A549 (cell line): ENCODE measurements at regions not wholly inside any gene's neighbourhood (a gene's known extent, or its start where the extent isn't known, plus 50 kb on each side); places are given as distances from the start of the nearest gene placed in this dataset.

Source experiments
- ATAC-seq, 2 experiments: fragments of 200-7000 bp in 1 of 2; fragments of >200 bp in 1 of 2; cut with Nextera tagmentation in 1 of 2; cut with Tn5 transposase in 1 of 2; 3 replicates each; pipeline versions ENCODE4 v1.8.0 to v1.9.1; 2018 to 2020; ENCODE audit warnings: mild to moderate bottlenecking in 1 of 2, moderate library complexity in 1 of 2
- CTCF ChIA-PET: fragments of 300-600 bp; sonication (Branson Sonifier 250); formaldehyde crosslinking; extraction: SDS; loops from one replicate; lab custom pipeline; 2021; ENCODE audit warnings: antibody characterized with exemption, inconsistent platforms; lab: Yijun Ruan, JAX
- POLR2A ChIA-PET: fragments of 350-600 bp; formaldehyde crosslinking; extraction: SDS; loops from one replicate; lab custom pipeline; 2021; ENCODE audit warnings: antibody characterized with exemption, inconsistent platforms; lab: Yijun Ruan, JAX
- DNase-seq, 2 experiments: peaks; one replicate each; pipeline versions ENCODE4 v3.0.0 to v3.0.0-alpha.2; 2011 to 2016; ENCODE audit warnings: low read depth in 1 of 2, low spot score in 1 of 2
- FAIRE-seq: peaks from 2 replicates; lab custom pipeline; 2011; peaks lifted over from hg19 to GRCh38; lab: Jason Lieb, UNC
- H3K27ac ChIP-seq, 2 experiments: fragments of >200 bp; sonication (Bioruptor Twin); formaldehyde crosslinking; 3 replicates each; pipeline ENCODE4 v1.5.1; 2016 to 2017
- H3K4me1 ChIP-seq: fragments of >200 bp; sonication (Bioruptor Twin); formaldehyde crosslinking; 3 replicates; pipeline ENCODE4 v1.6.1; 2016
- H3K4me2 ChIP-seq: fragments of >200 bp; sonication (Bioruptor Twin); formaldehyde crosslinking; 3 replicates; pipeline ENCODE4 v1.6.1; 2016
- H3K4me3 ChIP-seq: fragments of >200 bp; sonication (Bioruptor Twin); formaldehyde crosslinking; 3 replicates; pipeline ENCODE4 v1.5.1; 2016
- H3K9me3 ChIP-seq: fragments of >200 bp; sonication (Bioruptor Twin); formaldehyde crosslinking; 3 replicates; pipeline ENCODE4 v1.6.1; 2016
- BHLHE40 ChIP-seq: IDR thresholded peaks from 2 replicates; pipeline ENCODE4 v1.6.1; 2012; ENCODE audit warnings: low read depth, low read length, inconsistent platforms
- CHD2 ChIP-seq: fragments of 150-350 bp; IDR thresholded peaks from 2 replicates; pipeline ENCODE4 v1.6.1; 2014; ENCODE audit warnings: low read length; ENCODE audit not compliant: partially characterized antibody
- EP300 ChIP-seq, 2 experiments: fragments of >200 bp; sonication (Bioruptor Twin); formaldehyde crosslinking; IDR thresholded peaks; 2 replicates in 1 of 2; 3 replicates in 1 of 2; pipeline ENCODE4 v1.6.1; 2016 to 2017
- ESRRA ChIP-seq: fragments of 150-350 bp; IDR thresholded peaks from 2 replicates; pipeline ENCODE4 v1.6.1; 2014; ENCODE audit warnings: mild to moderate bottlenecking, low read length, borderline replicate concordance
- FOSB ChIP-seq: fragments of 250-450 bp; sonication (Bioruptor Pico); IDR thresholded peaks from 2 replicates; pipeline ENCODE4 v1.5.0; 2020; ENCODE audit warnings: mild to moderate bottlenecking, moderate library complexity
- FOSL2 ChIP-seq, 2 experiments: fragments of 450-650 bp in 1 of 2; fragments of >200 bp in 1 of 2; sonication (Bioruptor Twin) in 1 of 2; formaldehyde crosslinking; IDR thresholded peaks; 2 replicates each; pipeline versions ENCODE4 v1.5.0 to v1.6.1; 2016 to 2020; ENCODE audit warnings: mild to moderate bottlenecking in 1 of 2, moderate library complexity in 1 of 2
- GATA3 ChIP-seq: IDR thresholded peaks from 2 replicates; pipeline ENCODE4 v1.6.1; 2012; ENCODE audit warnings: borderline replicate concordance
- HDAC2 ChIP-seq: fragments of 200-600 bp; sonication (generic); IDR thresholded peaks from 2 replicates; pipeline ENCODE4 v1.6.1; 2016
- HEYL ChIP-seq: fragments of 250-450 bp; sonication (Bioruptor Pico); IDR thresholded peaks from 2 replicates; pipeline ENCODE4 v1.8.0; 2021; ENCODE audit warnings: mild to moderate bottlenecking, moderate library complexity
- HOXA7 ChIP-seq: fragments of 250-450 bp; sonication (Bioruptor Pico); IDR thresholded peaks from 2 replicates; pipeline ENCODE4 v1.5.0; 2020; ENCODE audit warnings: mild to moderate bottlenecking, moderate library complexity
- HOXB13 ChIP-seq: fragments of 250-450 bp; sonication (Bioruptor Pico); IDR thresholded peaks from 2 replicates; pipeline ENCODE4 v1.5.0; 2020; ENCODE audit warnings: low read depth, mild to moderate bottlenecking, moderate library complexity
- JUNB ChIP-seq: fragments of >200 bp; sonication (Bioruptor Twin); formaldehyde crosslinking; IDR thresholded peaks from 2 replicates; pipeline ENCODE4 v1.6.1; 2016
- KDM1A ChIP-seq: fragments of 200-600 bp; sonication (generic); IDR thresholded peaks from 2 replicates; pipeline ENCODE4 v1.6.1; 2016; ENCODE audit warnings: low read depth, mild to moderate bottlenecking
- KDM5A ChIP-seq: fragments of 200-600 bp; sonication (generic); IDR thresholded peaks from 2 replicates; pipeline ENCODE4 v1.6.1; 2016; ENCODE audit warnings: antibody characterized with exemption, mild to moderate bottlenecking
- NFE2L2 ChIP-seq: fragments of 150-350 bp; conservative IDR thresholded peaks from 2 replicates; pipeline ENCODE4 v1.6.1; 2014; ENCODE audit warnings: low read length
- NPAS2 ChIP-seq: fragments of 250-450 bp; sonication (Bioruptor Pico); IDR thresholded peaks from 2 replicates; pipeline ENCODE4 v1.8.0; 2022; ENCODE audit warnings: mild to moderate bottlenecking, moderate library complexity, borderline replicate concordance
- PHF8 ChIP-seq: fragments of 200-600 bp; sonication (generic); IDR thresholded peaks from 2 replicates; pipeline ENCODE4 v1.6.1; 2016; ENCODE audit warnings: low read depth, mild to moderate bottlenecking, antibody characterized with exemption, moderate library complexity, borderline replicate concordance
- RARB ChIP-seq: fragments of 250-450 bp; sonication (Bioruptor Pico); IDR thresholded peaks from 2 replicates; pipeline ENCODE4 v1.8.0; 2021; ENCODE audit warnings: mild to moderate bottlenecking, moderate library complexity
- RCOR1 ChIP-seq: fragments of 150-350 bp; IDR thresholded peaks from 2 replicates; pipeline ENCODE4 v1.6.1; 2014; ENCODE audit warnings: antibody characterized with exemption, low read length, low read depth
- RFX5 ChIP-seq: fragments of 450-650 bp; IDR thresholded peaks from 2 replicates; pipeline ENCODE4 v1.7.1; 2014; ENCODE audit warnings: antibody characterized with exemption, mild to moderate bottlenecking, moderate library complexity
- RNF2 ChIP-seq: fragments of 200-600 bp; sonication (generic); IDR thresholded peaks from 2 replicates; pipeline ENCODE4 v1.6.1; 2016; ENCODE audit warnings: low read depth, mild to moderate bottlenecking, antibody characterized with exemption, moderate library complexity, borderline replicate concordance
- SMC3 ChIP-seq: fragments of >200 bp; sonication (Bioruptor Twin); formaldehyde crosslinking; IDR thresholded peaks from 3 replicates; pipeline ENCODE4 v1.6.1; 2018; ENCODE audit warnings: inconsistent platforms
- SREBF2 ChIP-seq: fragments of 450-650 bp; IDR thresholded peaks from 2 replicates; pipeline ENCODE4 v1.6.1; 2014; ENCODE audit warnings: mild to moderate bottlenecking, moderate library complexity
- TP53 ChIP-seq: fragments of 250-450 bp; sonication (Bioruptor Pico); IDR thresholded peaks from 2 replicates; pipeline ENCODE4 v1.5.0; 2021; ENCODE audit warnings: mild to moderate bottlenecking, moderate library complexity
- ZFP36 ChIP-seq: fragments of 450-650 bp; IDR thresholded peaks from 2 replicates; pipeline ENCODE4 v1.6.1; 2014; ENCODE audit warnings: borderline replicate concordance; ENCODE audit not compliant: partially characterized antibody
- WGBS: methylation state at CpG from one replicate; pipeline ENCODE4 v1.1.6; 2017; ENCODE audit errors: missing lambda C conversion rate; 5-methylcytosine and 5-hydroxymethylcytosine counted together
- TF ChIP-seq, protein P1 (sequence below): fragments of >200 bp; sonication (Bioruptor Twin); formaldehyde crosslinking; IDR thresholded peaks from 3 replicates; pipeline ENCODE4 v1.5.1; 2016
- TF ChIP-seq, protein P2 (sequence below): fragments of 250-450 bp; sonication (Bioruptor Pico); IDR thresholded peaks from 2 replicates; pipeline ENCODE4 v1.5.0; 2020; ENCODE audit warnings: low read depth, mild to moderate bottlenecking, moderate library complexity
- TF ChIP-seq, protein P3 (sequence below): fragments of 150-350 bp; IDR thresholded peaks from 2 replicates; pipeline ENCODE4 v1.6.1; 2014; ENCODE audit warnings: low read depth, mild to moderate bottlenecking, low read length
- TF ChIP-seq, protein P4 (sequence below): fragments of 250-450 bp; sonication (Bioruptor Pico); IDR thresholded peaks from 2 replicates; pipeline ENCODE4 v1.5.0; 2021; ENCODE audit warnings: mild to moderate bottlenecking, moderate library complexity, borderline replicate concordance

DNA sequence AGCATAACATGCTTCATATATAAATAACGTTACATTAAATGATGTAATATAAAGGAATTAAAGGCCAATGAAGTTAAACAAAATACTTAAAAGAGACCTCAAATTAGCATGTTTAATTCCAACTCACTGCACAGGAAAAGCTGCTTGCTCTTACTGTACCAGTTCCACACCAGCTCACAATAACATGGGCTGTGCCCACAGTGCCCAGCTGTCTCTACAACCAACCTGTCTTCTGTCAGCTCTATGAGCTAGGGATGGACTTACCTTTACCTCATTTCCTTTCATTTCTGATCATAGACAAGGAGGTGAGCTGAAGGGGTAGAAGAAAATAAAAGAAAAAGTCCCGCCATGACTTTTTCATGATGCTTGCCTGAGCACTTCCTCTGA, 64.8 kb downstream of the NKX2-1 start:
- 65% methylated on average over 2 of the region's 2 CpGs for whole genome bisulfite sequencing
- Histone ChIP-seq H3K4me2 (no peak overlapping the region), H3K27ac (no peak overlapping the region), H3K4me3 (no peak overlapping the region), H3K4me1 (no peaks in the 10 kb centered on the region), H3K9me3 (no peaks in the 10 kb centered on the region)
- no peak for TF ChIP-seq PHF8
- no peak for TF ChIP-seq SREBF2
- TF ChIP-seq, protein P1, sequence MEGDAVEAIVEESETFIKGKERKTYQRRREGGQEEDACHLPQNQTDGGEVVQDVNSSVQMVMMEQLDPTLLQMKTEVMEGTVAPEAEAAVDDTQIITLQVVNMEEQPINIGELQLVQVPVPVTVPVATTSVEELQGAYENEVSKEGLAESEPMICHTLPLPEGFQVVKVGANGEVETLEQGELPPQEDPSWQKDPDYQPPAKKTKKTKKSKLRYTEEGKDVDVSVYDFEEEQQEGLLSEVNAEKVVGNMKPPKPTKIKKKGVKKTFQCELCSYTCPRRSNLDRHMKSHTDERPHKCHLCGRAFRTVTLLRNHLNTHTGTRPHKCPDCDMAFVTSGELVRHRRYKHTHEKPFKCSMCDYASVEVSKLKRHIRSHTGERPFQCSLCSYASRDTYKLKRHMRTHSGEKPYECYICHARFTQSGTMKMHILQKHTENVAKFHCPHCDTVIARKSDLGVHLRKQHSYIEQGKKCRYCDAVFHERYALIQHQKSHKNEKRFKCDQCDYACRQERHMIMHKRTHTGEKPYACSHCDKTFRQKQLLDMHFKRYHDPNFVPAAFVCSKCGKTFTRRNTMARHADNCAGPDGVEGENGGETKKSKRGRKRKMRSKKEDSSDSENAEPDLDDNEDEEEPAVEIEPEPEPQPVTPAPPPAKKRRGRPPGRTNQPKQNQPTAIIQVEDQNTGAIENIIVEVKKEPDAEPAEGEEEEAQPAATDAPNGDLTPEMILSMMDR, result no peak
- no peak for TF ChIP-seq KDM1A
- no peak for TF ChIP-seq CHD2
- no peak for TF ChIP-seq RARB (CRISPR knock-in tag)
- no peak for TF ChIP-seq GATA3
- no peak for TF ChIP-seq EP300 (IDR thresholded peaks at IDR 0.05)
- TF ChIP-seq ESRRA, result no peak
- TF ChIP-seq, protein P2, sequence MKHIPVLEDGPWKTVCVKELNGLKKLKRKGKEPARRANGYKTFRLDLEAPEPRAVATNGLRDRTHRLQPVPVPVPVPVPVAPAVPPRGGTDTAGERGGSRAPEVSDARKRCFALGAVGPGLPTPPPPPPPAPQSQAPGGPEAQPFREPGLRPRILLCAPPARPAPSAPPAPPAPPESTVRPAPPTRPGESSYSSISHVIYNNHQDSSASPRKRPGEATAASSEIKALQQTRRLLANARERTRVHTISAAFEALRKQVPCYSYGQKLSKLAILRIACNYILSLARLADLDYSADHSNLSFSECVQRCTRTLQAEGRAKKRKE (CRISPR knock-in tag), result no peak
- TF ChIP-seq RFX5, result no peak
- TF ChIP-seq, protein P3, sequence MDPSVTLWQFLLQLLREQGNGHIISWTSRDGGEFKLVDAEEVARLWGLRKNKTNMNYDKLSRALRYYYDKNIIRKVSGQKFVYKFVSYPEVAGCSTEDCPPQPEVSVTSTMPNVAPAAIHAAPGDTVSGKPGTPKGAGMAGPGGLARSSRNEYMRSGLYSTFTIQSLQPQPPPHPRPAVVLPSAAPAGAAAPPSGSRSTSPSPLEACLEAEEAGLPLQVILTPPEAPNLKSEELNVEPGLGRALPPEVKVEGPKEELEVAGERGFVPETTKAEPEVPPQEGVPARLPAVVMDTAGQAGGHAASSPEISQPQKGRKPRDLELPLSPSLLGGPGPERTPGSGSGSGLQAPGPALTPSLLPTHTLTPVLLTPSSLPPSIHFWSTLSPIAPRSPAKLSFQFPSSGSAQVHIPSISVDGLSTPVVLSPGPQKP, result no peak
- no peak for TF ChIP-seq HEYL (CRISPR knock-in tag)
- TF ChIP-seq RCOR1, result no peak
- TF ChIP-seq RNF2, result no peak
- no peak for TF ChIP-seq TP53 (CRISPR knock-in tag)
- ATAC-seq (no peak), FAIRE-seq (no peak), DNase-seq (no peak)
- ChIA-PET POLR2A (no interaction called here), CTCF (interaction anchor here (1.6 kb wide), 1 partner anchor 149 kb away, joined by 4 read pairs; no protein-coding TSS in a partner anchor)

DNA sequence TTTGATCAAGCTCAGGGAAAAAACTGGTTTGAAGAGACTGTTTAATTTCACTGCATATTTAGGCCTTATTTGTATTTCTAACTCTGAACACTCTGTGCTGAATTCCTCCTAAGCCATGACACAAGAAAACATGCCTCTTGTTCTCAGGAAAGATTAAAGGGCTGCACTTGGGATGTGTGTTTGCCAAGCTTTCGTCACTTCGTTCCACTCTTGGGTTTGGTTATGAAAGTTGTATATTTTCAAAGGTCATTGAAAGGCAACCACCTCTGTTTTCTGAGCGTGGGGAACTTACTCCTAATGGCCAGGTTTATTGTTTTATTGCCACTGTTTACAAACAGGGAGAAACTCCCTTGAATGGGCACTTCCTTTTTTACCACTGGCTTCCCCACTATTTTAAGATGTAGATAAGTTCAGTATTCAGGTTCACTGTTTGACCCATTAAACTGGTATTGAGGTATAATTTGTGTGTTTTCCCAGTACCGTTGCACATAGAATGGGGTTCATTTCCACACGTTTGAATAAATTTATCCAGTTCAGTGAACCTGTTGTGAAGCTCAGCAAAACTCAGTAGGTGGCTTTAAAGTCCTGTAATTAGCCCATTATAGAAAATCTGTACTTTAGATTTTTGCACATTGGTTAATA, 65.3 kb downstream of the NKX2-1 start:
- Histone ChIP-seq H3K4me1 (no peaks in the 10 kb centered on the region), H3K9me3 (no peaks in the 10 kb centered on the region), H3K4me3 (no peak overlapping the region), H3K4me2 (no peak overlapping the region), H3K27ac (no peak overlapping the region)
- DNase-seq (peak in 1 of 2 experiments; percentile 26), FAIRE-seq (no peak), ATAC-seq (no peak)
- WGBS, result 41% methylated on average over 5 of the region's 5 CpGs
- CTCF ChIA-PET, result interaction anchor here (1.6 kb wide), 1 partner anchor 150 kb away, joined by 4 read pairs; no protein-coding TSS in a partner anchor
- POLR2A ChIA-PET, result no interaction called here
- TF ChIP-seq NPAS2 (CRISPR knock-in tag), result no peak
- no peak for TF ChIP-seq JUNB
- TF ChIP-seq SMC3, result no peak
- no peak for TF ChIP-seq HOXB13
- no peak for TF ChIP-seq HOXA7
- TF ChIP-seq HDAC2, result no peak
- TF ChIP-seq FOSB (CRISPR knock-in tag), result no peak
- no peak for TF ChIP-seq BHLHE40
- TF ChIP-seq RCOR1, result no peak
- TF ChIP-seq ZFP36, result no peak
- TF ChIP-seq KDM5A, result no peak
- TF ChIP-seq, protein P4, sequence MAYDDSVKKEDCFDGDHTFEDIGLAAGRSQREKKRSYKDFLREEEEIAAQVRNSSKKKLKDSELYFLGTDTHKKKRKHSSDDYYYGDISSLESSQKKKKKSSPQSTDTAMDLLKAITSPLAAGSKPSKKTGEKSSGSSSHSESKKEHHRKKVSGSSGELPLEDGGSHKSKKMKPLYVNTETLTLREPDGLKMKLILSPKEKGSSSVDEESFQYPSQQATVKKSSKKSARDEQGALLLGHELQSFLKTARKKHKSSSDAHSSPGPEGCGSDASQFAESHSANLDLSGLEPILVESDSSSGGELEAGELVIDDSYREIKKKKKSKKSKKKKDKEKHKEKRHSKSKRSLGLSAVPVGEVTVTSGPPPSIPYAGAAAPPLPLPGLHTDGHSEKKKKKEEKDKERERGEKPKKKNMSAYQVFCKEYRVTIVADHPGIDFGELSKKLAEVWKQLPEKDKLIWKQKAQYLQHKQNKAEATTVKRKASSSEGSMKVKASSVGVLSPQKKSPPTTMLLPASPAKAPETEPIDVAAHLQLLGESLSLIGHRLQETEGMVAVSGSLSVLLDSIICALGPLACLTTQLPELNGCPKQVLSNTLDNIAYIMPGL, result no peak
- no peak for TF ChIP-seq NFE2L2
- no peak for TF ChIP-seq CHD2
- TF ChIP-seq HEYL (CRISPR knock-in tag), result no peak
- TF ChIP-seq FOSL2 (IDR thresholded peaks at IDR 0.05), result no peak
- TF ChIP-seq FOSL2 (CRISPR knock-in tag; IDR thresholded peaks at IDR 0.05), result no peak
